Activated naive CD8-positive, alpha-beta T cell treated with anti-CD3 and anti-CD28 coated beads for 36 hours (primary cell): ENCODE measurements at regions not wholly inside any gene's neighbourhood (a gene's known extent, or its start where the extent isn't known, plus 50 kb on each side); places are given as distances from the start of the nearest gene placed in this dataset.

Experiments
- DNase-seq: peaks from one replicate; pipeline ENCODE4 v3.0.0; 2021
- H3K27ac Mint-ChIP-seq: one replicate; pipeline ENCODE4 v1.8.0; 2022; ENCODE audit warnings: mild to moderate bottlenecking, moderate library complexity, mixed read lengths
- H3K27me3 Mint-ChIP-seq: one replicate; pipeline ENCODE4 v1.8.0; 2022; ENCODE audit warnings: mild to moderate bottlenecking, mixed read lengths
- H3K36me3 Mint-ChIP-seq: one replicate; pipeline ENCODE4 v1.8.0; 2021; ENCODE audit warnings: mild to moderate bottlenecking, mixed read lengths
- H3K4me1 Mint-ChIP-seq: one replicate; pipeline ENCODE4 v1.8.0; 2021; ENCODE audit warnings: mixed read lengths
- H3K4me3 Mint-ChIP-seq: one replicate; pipeline ENCODE4 v1.8.0; 2022; ENCODE audit warnings: mild to moderate bottlenecking, moderate library complexity, mixed read lengths
- H3K9me3 Mint-ChIP-seq: one replicate; pipeline ENCODE4 v1.8.0; 2022; ENCODE audit warnings: mixed read lengths

- no peak overlapping the region for H3K27ac Mint-ChIP-seq
- no peak overlapping the region for H3K4me3 Mint-ChIP-seq
- H3K36me3 Mint-ChIP-seq: no peaks in the 10 kb centered on the region
- H3K9me3 Mint-ChIP-seq: peaks cover 4% of the 10 kb centered on the region
- no peaks in the 10 kb centered on the region for H3K27me3 Mint-ChIP-seq
- DNase-seq: no peak
- no peaks in the 10 kb centered on the region for H3K4me1 Mint-ChIP-seq
Observed at GRCh38 chr2:5818961-5819600, 126.9 kb downstream of the SOX11 start.

GRCh38 chr2:5824126-5824525, 131.9 kb downstream of the SOX11 start:
- H3K4me3 Mint-ChIP-seq: no peak overlapping the region
- no peaks in the 10 kb centered on the region for H3K27me3 Mint-ChIP-seq
- no peaks in the 10 kb centered on the region for H3K36me3 Mint-ChIP-seq
- DNase-seq: no peak
- no peak overlapping the region for H3K27ac Mint-ChIP-seq
- H3K9me3 Mint-ChIP-seq: peaks cover 4% of the 10 kb centered on the region
- no peaks in the 10 kb centered on the region for H3K4me1 Mint-ChIP-seq

GRCh38 chr2:5825686-5826085, 133.5 kb downstream of the SOX11 start:
- no peaks in the 10 kb centered on the region for H3K27me3 Mint-ChIP-seq
- H3K4me3 Mint-ChIP-seq: no peak overlapping the region
- no peaks in the 10 kb centered on the region for H3K36me3 Mint-ChIP-seq
- peaks cover 6% of the 10 kb centered on the region for H3K9me3 Mint-ChIP-seq
- no peak overlapping the region for H3K27ac Mint-ChIP-seq
- DNase-seq: no peak
- H3K4me1 Mint-ChIP-seq: no peaks in the 10 kb centered on the region

GRCh38 chr2:5826979-5827655, 134.9 kb downstream of the SOX11 start:
- Mint-ChIP-seq H3K27ac (no peak overlapping the region), H3K27me3 (no peaks in the 10 kb centered on the region), H3K9me3 (peaks cover 6% of the 10 kb centered on the region), H3K4me1 (no peaks in the 10 kb centered on the region), H3K4me3 (no peak overlapping the region), H3K36me3 (no peaks in the 10 kb centered on the region)
- no peak for DNase-seq

DNA sequence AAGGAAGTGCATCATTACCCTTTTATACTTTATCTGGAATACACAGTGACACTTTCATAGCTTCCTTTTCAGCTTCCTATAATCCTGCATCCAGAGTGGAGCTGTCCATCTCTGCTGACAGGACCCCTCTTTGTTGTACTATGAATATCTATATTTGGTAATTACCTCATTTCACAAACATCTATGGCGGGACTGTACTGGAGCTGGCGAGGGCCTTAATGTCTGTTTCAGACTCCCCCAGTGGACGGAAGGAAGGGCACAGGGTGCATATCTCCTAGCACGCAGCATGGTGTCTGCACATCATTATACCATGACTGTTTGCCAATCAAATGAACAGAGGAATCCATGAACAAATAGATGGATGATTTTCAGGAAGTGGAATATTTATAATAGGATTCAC, 142.3 kb downstream of the SOX11 start:
- no peak overlapping the region for H3K27ac Mint-ChIP-seq
- no peak overlapping the region for H3K4me3 Mint-ChIP-seq
- H3K9me3 Mint-ChIP-seq: peaks cover 2% of the 10 kb centered on the region
- H3K27me3 Mint-ChIP-seq: no peaks in the 10 kb centered on the region
- no peak for DNase-seq
- H3K4me1 Mint-ChIP-seq: no peaks in the 10 kb centered on the region
- H3K36me3 Mint-ChIP-seq: no peaks in the 10 kb centered on the region

DNA sequence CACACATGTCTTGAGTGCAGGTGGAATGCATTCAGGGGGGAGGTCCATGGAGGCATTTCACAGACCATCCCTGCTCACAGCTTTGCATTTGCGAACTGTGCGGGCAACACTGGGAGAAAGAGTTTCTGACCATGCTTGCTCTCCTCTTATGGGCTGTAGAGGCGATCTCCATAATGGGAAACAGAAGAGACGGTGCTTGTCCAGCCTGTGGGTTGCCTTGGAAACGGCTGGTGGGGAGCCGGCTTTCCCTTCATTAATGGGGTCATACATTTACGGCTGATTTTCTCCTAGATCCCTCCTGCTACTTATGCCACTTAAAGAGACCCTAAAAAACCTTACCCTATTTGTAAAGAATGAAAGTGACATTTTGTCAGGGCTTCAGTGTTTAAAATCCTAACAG, 147.4 kb downstream of the SOX11 start:
- no peak overlapping the region for H3K27ac Mint-ChIP-seq
- no peak for DNase-seq
- no peaks in the 10 kb centered on the region for H3K9me3 Mint-ChIP-seq
- no peaks in the 10 kb centered on the region for H3K27me3 Mint-ChIP-seq
- H3K36me3 Mint-ChIP-seq: no peaks in the 10 kb centered on the region
- no peak overlapping the region for H3K4me3 Mint-ChIP-seq
- H3K4me1 Mint-ChIP-seq: no peaks in the 10 kb centered on the region

- H3K4me1 Mint-ChIP-seq: no peaks in the 10 kb centered on the region
- no peak overlapping the region for H3K27ac Mint-ChIP-seq
- no peak overlapping the region for H3K4me3 Mint-ChIP-seq
- no peaks in the 10 kb centered on the region for H3K36me3 Mint-ChIP-seq
- no peaks in the 10 kb centered on the region for H3K27me3 Mint-ChIP-seq
- no peak for DNase-seq
- no peaks in the 10 kb centered on the region for H3K9me3 Mint-ChIP-seq
Observed at GRCh38 chr2:5841126-5841525, 148.9 kb downstream of the SOX11 start.

- Mint-ChIP-seq H3K36me3 (no peaks in the 10 kb centered on the region), H3K27ac (no peak overlapping the region), H3K4me3 (no peak overlapping the region), H3K4me1 (no peaks in the 10 kb centered on the region), H3K9me3 (no peaks in the 10 kb centered on the region), H3K27me3 (no peaks in the 10 kb centered on the region)
- no peak for DNase-seq
Observed at GRCh38 chr2:5842326-5842725, 150.1 kb downstream of the SOX11 start.

- no peak overlapping the region for H3K4me3 Mint-ChIP-seq
- no peaks in the 10 kb centered on the region for H3K9me3 Mint-ChIP-seq
- no peak overlapping the region for H3K27ac Mint-ChIP-seq
- H3K27me3 Mint-ChIP-seq: no peaks in the 10 kb centered on the region
- H3K4me1 Mint-ChIP-seq: no peaks in the 10 kb centered on the region
- H3K36me3 Mint-ChIP-seq: no peaks in the 10 kb centered on the region
- no peak for DNase-seq
Observed at GRCh38 chr2:5845798-5846330, 153.7 kb downstream of the SOX11 start.

DNA sequence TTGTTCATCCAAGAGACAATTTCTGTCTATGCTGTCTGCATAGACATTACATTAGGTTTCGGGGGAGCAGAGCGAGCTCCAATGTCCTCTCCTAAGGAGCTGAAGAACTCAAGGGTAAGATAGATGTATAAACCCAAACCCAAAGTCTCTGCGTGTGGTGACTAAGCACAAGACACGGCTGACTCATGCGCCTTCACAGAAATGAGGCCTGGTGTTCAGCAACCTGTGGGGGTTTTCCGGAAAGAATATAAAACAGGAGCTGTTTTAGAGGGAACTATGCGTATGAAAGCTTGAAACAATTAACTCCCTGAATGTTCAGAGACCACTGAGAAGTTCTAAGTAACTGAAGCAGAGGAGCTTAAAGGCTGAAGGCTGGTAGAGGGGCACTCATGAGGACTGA, 154.7 kb downstream of the SOX11 start:
- no peak overlapping the region for H3K4me3 Mint-ChIP-seq
- no peaks in the 10 kb centered on the region for H3K36me3 Mint-ChIP-seq
- no peak overlapping the region for H3K27ac Mint-ChIP-seq
- no peaks in the 10 kb centered on the region for H3K4me1 Mint-ChIP-seq
- no peak for DNase-seq
- no peaks in the 10 kb centered on the region for H3K9me3 Mint-ChIP-seq
- H3K27me3 Mint-ChIP-seq: no peaks in the 10 kb centered on the region

- H3K27ac Mint-ChIP-seq: no peak overlapping the region
- no peaks in the 10 kb centered on the region for H3K9me3 Mint-ChIP-seq
- DNase-seq: no peak
- H3K36me3 Mint-ChIP-seq: no peaks in the 10 kb centered on the region
- H3K4me3 Mint-ChIP-seq: no peak overlapping the region
- no peaks in the 10 kb centered on the region for H3K4me1 Mint-ChIP-seq
- no peaks in the 10 kb centered on the region for H3K27me3 Mint-ChIP-seq
Observed at GRCh38 chr2:5849562-5849961, 157.4 kb downstream of the SOX11 start.

GRCh38 chr2:5851410-5851809, 159.2 kb downstream of the SOX11 start:
- H3K9me3 Mint-ChIP-seq: no peaks in the 10 kb centered on the region
- H3K27ac Mint-ChIP-seq: no peak overlapping the region
- H3K4me3 Mint-ChIP-seq: no peak overlapping the region
- no peaks in the 10 kb centered on the region for H3K27me3 Mint-ChIP-seq
- H3K4me1 Mint-ChIP-seq: no peaks in the 10 kb centered on the region
- H3K36me3 Mint-ChIP-seq: no peaks in the 10 kb centered on the region
- no peak for DNase-seq

- H3K9me3 Mint-ChIP-seq: peaks cover 10% of the 10 kb centered on the region
- H3K27me3 Mint-ChIP-seq: no peaks in the 10 kb centered on the region
- no peak for DNase-seq
- no peak overlapping the region for H3K27ac Mint-ChIP-seq
- no peak overlapping the region for H3K4me3 Mint-ChIP-seq
- H3K4me1 Mint-ChIP-seq: no peaks in the 10 kb centered on the region
- no peaks in the 10 kb centered on the region for H3K36me3 Mint-ChIP-seq
Observed at GRCh38 chr2:5854797-5855196, 162.6 kb downstream of the SOX11 start.

GRCh38 chr2:5867056-5867455, 174.9 kb downstream of the SOX11 start:
- no peak for DNase-seq
- Mint-ChIP-seq H3K27ac (no peak overlapping the region), H3K9me3 (no peaks in the 10 kb centered on the region), H3K36me3 (no peaks in the 10 kb centered on the region), H3K4me3 (no peak overlapping the region), H3K4me1 (no peaks in the 10 kb centered on the region), H3K27me3 (peaks cover 5% of the 10 kb centered on the region)

- Mint-ChIP-seq H3K9me3 (no peaks in the 10 kb centered on the region), H3K27ac (no peak overlapping the region), H3K4me3 (no peak overlapping the region), H3K27me3 (peaks cover 5% of the 10 kb centered on the region), H3K36me3 (no peaks in the 10 kb centered on the region), H3K4me1 (no peaks in the 10 kb centered on the region)
- no peak for DNase-seq
Observed at GRCh38 chr2:5868931-5869330, 176.7 kb downstream of the SOX11 start.

GRCh38 chr2:5869936-5870335, 177.8 kb downstream of the SOX11 start:
- no peak for DNase-seq
- no peaks in the 10 kb centered on the region for H3K4me1 Mint-ChIP-seq
- H3K27me3 Mint-ChIP-seq: peaks cover 5% of the 10 kb centered on the region
- H3K27ac Mint-ChIP-seq: no peak overlapping the region
- no peak overlapping the region for H3K4me3 Mint-ChIP-seq
- H3K36me3 Mint-ChIP-seq: no peaks in the 10 kb centered on the region
- H3K9me3 Mint-ChIP-seq: no peaks in the 10 kb centered on the region
